H1 (cell line): ENCODE measurements at regions not wholly inside any gene's neighbourhood (a gene's known extent, or its start where the extent isn't known, plus 50 kb on each side); places are given as distances from the start of the nearest gene placed in this dataset.

ENCODE experiments used
- CTCF ChIA-PET: fragments of 300-600 bp; sonication (Branson Sonifier 250); formaldehyde crosslinking; loops from one replicate; lab custom pipeline; 2021; ENCODE audit not compliant: partially characterized antibody; lab: Charles Lee
- POLR2A ChIA-PET: fragments of 300-600 bp; sonication (Branson Sonifier 250); formaldehyde crosslinking; loops from one replicate; lab custom pipeline; 2021; ENCODE audit warnings: inconsistent platforms; ENCODE audit not compliant: partially characterized antibody; lab: Charles Lee
- DNase-seq, 2 experiments: peaks; one replicate each; pipeline versions ENCODE4 v3.0.0 to v3.0.0-alpha.2; 2010 to 2022; ENCODE audit warnings: low spot score in 2 of 2, low read depth in 1 of 2, mixed read lengths in 1 of 2
- FAIRE-seq: peaks from 2 replicates; lab custom pipeline; 2011; peaks lifted over from hg19 to GRCh38; lab: Jason Lieb, UNC
- H2AFZ ChIP-seq: 2 replicates; pipeline ENCODE4 v1.8.1; 2012; ENCODE audit warnings: low read length, inconsistent platforms
- H2AK5ac ChIP-seq: 2 replicates; pipeline ENCODE4 v1.6.1; 2013; ENCODE audit warnings: low read depth, low read length
- H2BK120ac ChIP-seq: replicated peaks from 2 replicates; pipeline ENCODE3; 2013; ENCODE audit warnings: low read depth, low read length, inconsistent platforms
- H2BK12ac ChIP-seq: 2 replicates; pipeline ENCODE4 v1.6.1; 2013; ENCODE audit warnings: low read depth, low read length
- H2BK15ac ChIP-seq: 2 replicates; pipeline ENCODE4 v1.6.1; 2013; ENCODE audit warnings: low read length
- H2BK20ac ChIP-seq: 2 replicates; pipeline ENCODE4 v1.6.1; 2013; ENCODE audit warnings: low read length
- H2BK5ac ChIP-seq: 2 replicates; pipeline ENCODE4 v1.6.1; 2013; ENCODE audit warnings: low read depth, low read length
- H3K14ac ChIP-seq: 2 replicates; pipeline ENCODE4 v1.6.1; 2013; ENCODE audit warnings: inconsistent platforms; ENCODE audit not compliant: insufficient read length
- H3K18ac ChIP-seq: 2 replicates; pipeline ENCODE4 v1.6.1; 2013; ENCODE audit warnings: low read length; ENCODE audit errors: extremely low read depth
- H3K23ac ChIP-seq: 2 replicates; pipeline ENCODE4 v1.6.1; 2013; ENCODE audit warnings: inconsistent platforms; ENCODE audit not compliant: insufficient read length
- H3K23me2 ChIP-seq: 2 replicates; pipeline ENCODE4 v1.6.1; 2013; ENCODE audit warnings: low read depth, low read length
- H3K27ac ChIP-seq: 2 replicates; pipeline ENCODE4 v1.6.1; 2011; ENCODE audit warnings: low read depth, low read length, inconsistent platforms
- H3K27me3 ChIP-seq, 4 experiments: replicated peaks in 1 of 4; 1 replicate in 1 of 4; 2 replicates in 3 of 4; pipeline versions ENCODE4 v1.6.1 to v1.8.1; 2011 to 2013; ENCODE audit warnings: low read length in 3 of 4, mild to moderate bottlenecking in 3 of 4, inconsistent platforms in 2 of 4, mixed read lengths in 2 of 4, moderate library complexity in 1 of 4; ENCODE audit not compliant: control insufficient read depth in 3 of 4, insufficient read depth in 3 of 4; ENCODE audit errors: extremely low read depth in 1 of 4
- H3K36me3 ChIP-seq, 4 experiments: 2 replicates each; pipeline versions ENCODE4 v1.6.1 to v1.8.1; 2011 to 2013; ENCODE audit warnings: mild to moderate bottlenecking in 4 of 4, low read length in 3 of 4, moderate library complexity in 2 of 4, control low read depth in 1 of 4, inconsistent platforms in 1 of 4; ENCODE audit not compliant: insufficient read depth in 4 of 4, control insufficient read depth in 2 of 4
- H3K4ac ChIP-seq: replicated peaks from 2 replicates; pipeline ENCODE3; 2013; ENCODE audit warnings: low read length, low read depth, mixed read lengths, inconsistent platforms; ENCODE audit not compliant: insufficient read length
- H3K4me1 ChIP-seq, 4 experiments: replicated peaks in 1 of 4; 1 replicate in 1 of 4; 2 replicates in 3 of 4; pipeline versions ENCODE4 v1.6.1 to v1.8.1; 2011 to 2013; ENCODE audit warnings: low read length in 3 of 4, inconsistent platforms in 2 of 4, mixed read lengths in 1 of 4; ENCODE audit not compliant: insufficient read depth in 4 of 4, control insufficient read depth in 3 of 4
- H3K4me2 ChIP-seq, 2 experiments: 2 replicates each; pipeline versions ENCODE4 v1.6.1 to v1.8.1; 2011 to 2013; ENCODE audit warnings: low read depth in 2 of 2, low read length in 2 of 2, control low read depth in 1 of 2, inconsistent platforms in 1 of 2, mild to moderate bottlenecking in 1 of 2; ENCODE audit not compliant: insufficient read depth in 1 of 2
- H3K4me3 ChIP-seq, 4 experiments: fragments of 200-600, 300-600 bp in 1 of 4; sonication (generic), shearing (Covaris generic), sonication (Bioruptor Twin) in 1 of 4; 2 replicates each; pipeline versions ENCODE4 v1.5.1 to v1.8.1; 2011 to 2016; ENCODE audit warnings: low read length in 4 of 4, low read depth in 3 of 4, control low read depth in 2 of 4, inconsistent platforms in 2 of 4, mild to moderate bottlenecking in 2 of 4, mixed read lengths in 1 of 4, moderate library complexity in 1 of 4; ENCODE audit not compliant: insufficient read depth in 2 of 4; ENCODE audit errors: extremely low read depth in 1 of 4
- H3K56ac ChIP-seq: replicated peaks from 2 replicates; pipeline ENCODE3; 2013; ENCODE audit warnings: low read depth, mild to moderate bottlenecking, mixed read lengths, low read length, inconsistent platforms; ENCODE audit not compliant: insufficient read length
- H3K79me1 ChIP-seq: 2 replicates; pipeline ENCODE4 v1.6.1; 2013; ENCODE audit warnings: low read depth, low read length, control low read depth
- H3K79me2 ChIP-seq, 2 experiments: 2 replicates each; pipeline versions ENCODE4 v1.6.1 to v1.8.1; 2012 to 2013; ENCODE audit warnings: low read length in 2 of 2, mild to moderate bottlenecking in 2 of 2, inconsistent platforms in 1 of 2; ENCODE audit not compliant: insufficient read depth in 2 of 2, control insufficient read depth in 1 of 2
- H3K9ac ChIP-seq, 4 experiments: replicated peaks in 1 of 4; 1 replicate in 1 of 4; 2 replicates in 3 of 4; pipeline versions ENCODE4 v1.6.1 to v1.8.1; 2011 to 2013; ENCODE audit warnings: low read depth in 3 of 4, low read length in 3 of 4, control low read depth in 2 of 4, mild to moderate bottlenecking in 2 of 4, moderate library complexity in 2 of 4, inconsistent platforms in 1 of 4; ENCODE audit errors: extremely low read depth in 1 of 4
- H3K9me3 ChIP-seq, 2 experiments: 2 replicates each; pipeline versions ENCODE4 v1.6.1 to v1.8.1; 2012 to 2013; ENCODE audit warnings: mild to moderate bottlenecking in 2 of 2, moderate library complexity in 2 of 2, control low read depth in 1 of 2, inconsistent platforms in 1 of 2, low read depth in 1 of 2, low read length in 1 of 2, mixed read lengths in 1 of 2; ENCODE audit not compliant: insufficient read depth in 2 of 2
- H4K20me1 ChIP-seq, 2 experiments: replicated peaks in 1 of 2; 2 replicates each; pipeline versions ENCODE3 to v1.8.1; 2011 to 2013; ENCODE audit warnings: inconsistent platforms in 2 of 2, low read length in 2 of 2, mild to moderate bottlenecking in 1 of 2; ENCODE audit not compliant: insufficient read depth in 2 of 2, control insufficient read depth in 1 of 2
- H4K5ac ChIP-seq: 2 replicates; pipeline ENCODE4 v1.6.1; 2013; ENCODE audit warnings: low read length, low read depth, mixed read lengths, inconsistent platforms; ENCODE audit not compliant: insufficient read length
- H4K8ac ChIP-seq: 2 replicates; pipeline ENCODE4 v1.8.0; 2013; ENCODE audit warnings: mild to moderate bottlenecking, moderate library complexity, low read length, inconsistent platforms; ENCODE audit not compliant: insufficient read depth; ENCODE audit errors: extremely low read depth
- H4K91ac ChIP-seq: replicated peaks from 2 replicates; pipeline ENCODE3; 2013; ENCODE audit warnings: low read length, mixed read lengths, inconsistent platforms; ENCODE audit not compliant: insufficient read length
- FOSL1 ChIP-seq: IDR thresholded peaks from 2 replicates; pipeline ENCODE4 v1.6.1; 2011; ENCODE audit warnings: mild to moderate bottlenecking, low read depth, low read length, moderate library complexity; ENCODE audit not compliant: insufficient read depth
- GABPA ChIP-seq: IDR thresholded peaks from 2 replicates; pipeline ENCODE4 v1.6.1; 2011; ENCODE audit warnings: mild to moderate bottlenecking, low read length, moderate library complexity, borderline replicate concordance; ENCODE audit not compliant: insufficient read depth
- KDM4A ChIP-seq: IDR thresholded peaks from one replicate; pipeline ENCODE4 v1.7.1; 2012; ENCODE audit warnings: low read depth, mild to moderate bottlenecking, moderate library complexity, low read length, inconsistent platforms; ENCODE audit not compliant: severe bottlenecking
- NRF1 ChIP-seq: IDR thresholded peaks from 2 replicates; pipeline ENCODE4 v1.6.1; 2011; ENCODE audit warnings: mild to moderate bottlenecking, low read depth, low read length, improper control_type of control experiment
- RAD21 ChIP-seq, 2 experiments: IDR thresholded peaks in 1 of 2; conservative IDR thresholded peaks in 1 of 2; 2 replicates each; pipeline ENCODE4 v1.6.1; 2011; ENCODE audit warnings: low read depth in 2 of 2, low read length in 2 of 2, improper control_type of control experiment in 1 of 2, inconsistent platforms in 1 of 2, mild to moderate bottlenecking in 1 of 2, moderate library complexity in 1 of 2
- RFX5 ChIP-seq: IDR thresholded peaks from 2 replicates; pipeline ENCODE4 v1.6.1; 2011; ENCODE audit warnings: low read depth, low read length, improper control_type of control experiment, borderline replicate concordance
- RNF2 ChIP-seq: fragments of 200-900, 300-1000 bp; sonication (generic); IDR thresholded peaks from 2 replicates; pipeline ENCODE4 v1.7.1; 2016; ENCODE audit warnings: borderline replicate concordance, low read depth, mild to moderate bottlenecking, antibody characterized with exemption, low read length; ENCODE audit not compliant: poor library complexity, severe bottlenecking; ENCODE audit errors: missing control alignments
- SIN3A ChIP-seq, 2 experiments: IDR thresholded peaks in 1 of 2; conservative IDR thresholded peaks in 1 of 2; 2 replicates each; pipeline ENCODE4 v1.6.1; 2011 to 2012; ENCODE audit warnings: low read length in 2 of 2, improper control_type of control experiment in 1 of 2, low read depth in 1 of 2, mild to moderate bottlenecking in 1 of 2
- SRF ChIP-seq: IDR thresholded peaks from 2 replicates; pipeline ENCODE4 v1.6.1; 2011; ENCODE audit warnings: mild to moderate bottlenecking, low read depth, low read length, moderate library complexity
- WGBS, 2 experiments: shearing (Covaris generic) in 1 of 2; methylation state at CpG; one replicate each; pipeline versions ENCODE4 v1.1.6 to v1.1.7; 2013 to 2015; ENCODE audit warnings: low lambda C conversion rate in 2 of 2, mixed read lengths in 2 of 2, inconsistent platforms in 1 of 2, low coverage in 1 of 2, missing lambda C conversion rate in 1 of 2; ENCODE audit not compliant: insufficient replicate concordance in 2 of 2, insufficient coverage in 1 of 2, insufficient read length in 1 of 2; ENCODE audit errors: extremely low coverage in 1 of 2, missing lambda C conversion rate in 1 of 2; 5-methylcytosine and 5-hydroxymethylcytosine counted together

DNA sequence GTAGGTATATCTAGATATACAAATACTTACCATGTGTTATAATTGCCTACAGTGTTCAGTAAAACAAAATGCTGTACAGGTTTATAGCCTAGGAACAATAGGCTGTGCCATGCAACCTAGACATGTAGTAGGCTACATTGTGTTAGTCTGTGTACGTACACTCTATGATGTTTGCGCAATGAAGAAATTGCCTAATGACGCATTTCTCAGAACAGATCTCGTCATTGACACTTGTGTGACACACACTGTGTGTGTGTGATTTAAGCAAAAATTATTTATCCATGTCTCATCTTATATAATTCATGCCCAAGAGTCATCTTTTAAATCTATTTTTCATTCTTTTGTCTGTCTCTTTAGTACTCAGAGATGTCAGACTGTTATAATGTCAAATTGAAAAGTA lies 1888.8 kb upstream of the PCDH20 start:
- no peak overlapping the region for H4K8ac ChIP-seq
- no peak overlapping the region for H2BK15ac ChIP-seq
- no peaks in the 10 kb centered on the region for H3K79me2 ChIP-seq
- no peak overlapping the region for H2BK12ac ChIP-seq
- peaks cover 0 to 1% (median 0%) of the 10 kb centered on the region in 4 experiments; a peak in 1 of 7 replicates for H3K27me3 ChIP-seq
- H2BK20ac ChIP-seq: no peak overlapping the region
- no peak overlapping the region for H3K4ac ChIP-seq
- no peak for FAIRE-seq
- no peaks in the 10 kb centered on the region for H3K23me2 ChIP-seq
- H3K56ac ChIP-seq: no peak overlapping the region
- no peak for DNase-seq
- H2AK5ac ChIP-seq: no peak overlapping the region
- POLR2A ChIA-PET: no interaction called here
- no peaks in the 10 kb centered on the region for H4K20me1 ChIP-seq
- no peak overlapping the region for H3K14ac ChIP-seq
- CTCF ChIA-PET: no interaction called here
- H2AFZ ChIP-seq: no peak overlapping the region
- no peak overlapping the region for H2BK5ac ChIP-seq
- H3K23ac ChIP-seq: no peak overlapping the region
- H4K91ac ChIP-seq: no peak overlapping the region
- H4K5ac ChIP-seq: no peak overlapping the region
- 98% methylated on average over 4 of the region's 4 CpGs; no CpG with 5 or more reads in 1 of the 2 experiments for WGBS, 2 experiments
- H3K18ac ChIP-seq: no peak overlapping the region
- no peak overlapping the region for H3K27ac ChIP-seq
- peaks cover 0 to 6% of the 10 kb centered on the region in 2 experiments; a peak in 1 of 4 replicates for H3K9me3 ChIP-seq
- no peak overlapping the region for H3K4me2 ChIP-seq
- H3K9ac ChIP-seq: no peak overlapping the region
- no peaks in the 10 kb centered on the region for H3K36me3 ChIP-seq
- no peak overlapping the region for H3K4me3 ChIP-seq
- no peak overlapping the region for H2BK120ac ChIP-seq
- TF ChIP-seq RNF2: no peak
- TF ChIP-seq FOSL1: no peak
- TF ChIP-seq NRF1: no peak
- no peak for TF ChIP-seq SIN3A (conservative IDR thresholded peaks at IDR 0.05 in 1 of 2, IDR thresholded peaks at IDR 0.05 in 1 of 2; ENCODE audit: low read depth in 1 of 2, low read length in 2 of 2)
- no peak for TF ChIP-seq RAD21 (IDR thresholded peaks at IDR 0.05 in 1 of 2, conservative IDR thresholded peaks at IDR 0.05 in 1 of 2; ENCODE audit: low read depth in 2 of 2, low read length in 2 of 2)
- TF ChIP-seq RFX5: no peak
- no peak for TF ChIP-seq SRF
- TF ChIP-seq GABPA: no peak
- TF ChIP-seq KDM4A: no peak
- TF ChIP-seq, all 59 proteins: peak for 0
- H3K4me1 ChIP-seq: no peaks in the 10 kb centered on the region
- no peaks in the 10 kb centered on the region for H3K79me1 ChIP-seq
